ENCODE measurements at regions not wholly inside any gene's neighbourhood (a gene's known extent, or its start where the extent isn't known, plus 50 kb on each side); places are given as distances from the start of the nearest gene placed in this dataset.

DNA sequence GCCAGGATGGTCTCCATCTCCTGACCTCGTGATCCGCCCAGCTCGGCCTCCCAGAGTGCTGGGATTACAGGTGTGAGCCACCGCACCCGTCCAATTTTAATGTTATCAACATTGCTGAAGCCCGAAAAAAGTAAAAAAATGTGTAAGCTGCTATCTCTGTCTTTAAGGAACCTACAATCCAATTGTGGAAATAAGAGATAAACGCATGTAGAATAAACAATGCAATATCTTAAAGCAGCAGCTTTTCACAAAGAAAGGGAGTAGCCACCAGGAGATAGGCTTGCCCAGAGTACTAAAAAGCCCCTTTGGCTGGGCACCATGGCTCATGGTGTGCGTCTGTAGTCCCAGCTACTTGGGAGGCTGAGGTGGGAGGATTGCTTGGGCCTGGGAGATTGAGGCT, 282.9 kb upstream of the LYZL1 start:
- H3K4me3 ChIP-seq (ENCODE audit: low read length): no peak overlapping the region
- TF ChIP-seq ZNF274 (IDR thresholded peaks at IDR 0.05; ENCODE audit: low read depth, low read length): no peak

DNA sequence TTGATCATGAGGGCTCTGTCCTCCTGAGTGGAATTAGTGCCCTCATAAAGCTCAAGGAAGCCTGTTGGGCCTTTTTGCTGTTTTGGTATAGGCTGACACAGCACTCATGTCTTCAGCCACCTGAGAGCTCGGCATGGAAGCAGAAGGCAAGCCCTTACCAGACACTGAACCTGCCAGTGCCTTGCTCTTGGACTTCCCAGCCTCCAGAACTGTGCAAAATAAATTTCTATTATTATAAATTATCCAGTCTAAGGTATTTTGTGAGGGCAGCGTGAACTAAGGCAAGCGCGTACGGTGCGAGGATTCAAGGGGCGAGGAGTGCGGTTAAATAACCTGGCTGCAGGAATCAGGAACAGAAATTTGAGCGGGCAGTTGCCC, 281.5 kb upstream of the LYZL1 start:
- TF ChIP-seq ZNF274 (IDR thresholded peaks at IDR 0.05; ENCODE audit: low read depth, low read length): no peak
- H3K4me3 ChIP-seq (ENCODE audit: low read length): no peak overlapping the region

- TF ChIP-seq ZNF274 (IDR thresholded peaks at IDR 0.05; ENCODE audit: low read depth, low read length): no peak
- no peak overlapping the region for H3K4me3 ChIP-seq (ENCODE audit: low read length)
Observed at GRCh38 chr10:29007748-29008610, 280.9 kb upstream of the LYZL1 start.

DNA sequence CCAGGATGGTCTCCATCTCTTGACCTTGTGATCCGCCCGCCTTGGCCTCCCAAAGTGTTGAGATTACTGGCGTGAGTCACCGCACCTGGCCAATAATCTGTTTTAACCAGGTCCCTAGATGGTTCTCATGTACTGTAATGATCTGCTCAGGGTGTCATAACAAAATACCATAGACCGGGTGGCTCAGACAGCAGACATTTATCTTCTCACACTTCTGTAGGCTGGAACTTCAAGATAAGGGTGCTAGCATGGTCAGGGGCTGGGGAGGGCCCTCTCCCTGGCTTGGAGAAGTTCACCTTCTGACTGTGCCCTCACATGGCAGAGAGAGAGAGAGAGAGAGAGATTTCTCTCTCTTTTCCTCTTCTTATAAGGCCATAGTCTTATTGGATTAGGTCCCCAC, 279.4 kb upstream of the LYZL1 start:
- H3K4me3 ChIP-seq (ENCODE audit: low read length): no peak overlapping the region
- no peak for TF ChIP-seq ZNF274 (IDR thresholded peaks at IDR 0.05; ENCODE audit: low read depth, low read length)

GRCh38 chr10:29011516-29011915, 277.4 kb upstream of the LYZL1 start:
- H3K4me3 ChIP-seq (ENCODE audit: low read length): no peak overlapping the region
- no peak for TF ChIP-seq ZNF274 (IDR thresholded peaks at IDR 0.05; ENCODE audit: low read depth, low read length)

DNA sequence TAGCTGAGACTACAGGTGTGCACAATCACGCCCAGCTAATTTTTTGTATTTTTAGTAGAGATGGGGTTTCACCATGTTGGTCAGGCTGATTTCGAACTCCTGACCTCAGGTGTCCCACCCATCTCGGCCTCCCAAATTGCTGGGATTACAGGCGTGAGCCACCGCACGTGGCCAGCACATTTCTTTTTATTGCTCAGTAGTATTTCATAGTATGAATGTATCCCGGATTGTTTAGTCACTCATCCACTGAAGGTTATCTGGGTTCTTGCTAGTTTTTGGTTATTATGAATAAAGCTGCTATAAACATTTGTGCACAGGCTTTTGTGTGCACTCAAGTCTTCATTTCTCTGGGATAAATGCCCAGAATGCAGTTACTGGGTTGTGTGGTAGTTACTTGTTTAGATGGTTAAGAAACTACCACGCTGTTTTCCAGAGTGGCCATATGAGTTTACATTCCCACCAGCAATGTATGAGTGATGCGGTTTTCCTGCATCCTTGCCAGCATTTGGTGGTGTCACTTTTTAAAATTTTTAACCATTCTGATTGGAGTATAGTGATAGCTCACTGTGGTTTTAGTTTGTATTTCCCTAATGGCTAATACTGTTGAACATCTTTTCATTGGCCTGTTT, 275.8 kb upstream of the LYZL1 start:
- TF ChIP-seq ZNF274 (IDR thresholded peaks at IDR 0.05; ENCODE audit: low read depth, low read length): no peak
- no peak overlapping the region for H3K4me3 ChIP-seq (ENCODE audit: low read length)

- no peak for TF ChIP-seq ZNF274 (IDR thresholded peaks at IDR 0.05; ENCODE audit: low read depth, low read length)
Observed at GRCh38 chr10:29021591-29021990, 267.3 kb upstream of the LYZL1 start.

GRCh38 chr10:29022513-29022912, 266.4 kb upstream of the LYZL1 start:
- no peak for TF ChIP-seq ZNF274 (IDR thresholded peaks at IDR 0.05; ENCODE audit: low read depth, low read length)
- H3K4me3 ChIP-seq (ENCODE audit: low read length): no peak overlapping the region

More at GRCh38 chr10:29021591-29021990, 267.3 kb upstream of the LYZL1 start:
- H3K4me3 ChIP-seq (ENCODE audit: low read length): no peak overlapping the region

DNA sequence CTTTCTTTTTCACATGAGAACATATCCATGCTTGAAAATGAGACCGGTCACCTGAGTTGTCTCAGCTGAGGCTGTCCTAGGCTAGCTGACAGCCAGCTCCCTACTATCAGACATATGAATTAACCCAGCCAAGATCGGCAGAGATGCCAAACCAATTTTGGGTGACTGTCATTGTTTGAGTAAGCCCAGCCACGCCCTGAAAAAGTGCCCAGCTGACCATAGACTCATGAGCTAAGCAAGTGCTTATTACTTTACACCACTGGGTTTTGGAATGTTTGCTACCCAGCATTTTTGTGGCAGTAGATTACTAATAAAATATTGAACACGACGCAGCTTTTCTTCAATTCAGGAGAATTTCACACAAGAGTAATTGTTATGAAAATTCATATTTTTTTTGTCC, 265.2 kb upstream of the LYZL1 start:
- no peak overlapping the region for H3K4me3 ChIP-seq (ENCODE audit: low read length)
- TF ChIP-seq ZNF274 (IDR thresholded peaks at IDR 0.05; ENCODE audit: low read depth, low read length): no peak

- no peak overlapping the region for H3K4me3 ChIP-seq (ENCODE audit: low read length)
- no peak for TF ChIP-seq ZNF274 (IDR thresholded peaks at IDR 0.05; ENCODE audit: low read depth, low read length)
Observed at GRCh38 chr10:29026065-29026797, 262.6 kb upstream of the LYZL1 start.

DNA sequence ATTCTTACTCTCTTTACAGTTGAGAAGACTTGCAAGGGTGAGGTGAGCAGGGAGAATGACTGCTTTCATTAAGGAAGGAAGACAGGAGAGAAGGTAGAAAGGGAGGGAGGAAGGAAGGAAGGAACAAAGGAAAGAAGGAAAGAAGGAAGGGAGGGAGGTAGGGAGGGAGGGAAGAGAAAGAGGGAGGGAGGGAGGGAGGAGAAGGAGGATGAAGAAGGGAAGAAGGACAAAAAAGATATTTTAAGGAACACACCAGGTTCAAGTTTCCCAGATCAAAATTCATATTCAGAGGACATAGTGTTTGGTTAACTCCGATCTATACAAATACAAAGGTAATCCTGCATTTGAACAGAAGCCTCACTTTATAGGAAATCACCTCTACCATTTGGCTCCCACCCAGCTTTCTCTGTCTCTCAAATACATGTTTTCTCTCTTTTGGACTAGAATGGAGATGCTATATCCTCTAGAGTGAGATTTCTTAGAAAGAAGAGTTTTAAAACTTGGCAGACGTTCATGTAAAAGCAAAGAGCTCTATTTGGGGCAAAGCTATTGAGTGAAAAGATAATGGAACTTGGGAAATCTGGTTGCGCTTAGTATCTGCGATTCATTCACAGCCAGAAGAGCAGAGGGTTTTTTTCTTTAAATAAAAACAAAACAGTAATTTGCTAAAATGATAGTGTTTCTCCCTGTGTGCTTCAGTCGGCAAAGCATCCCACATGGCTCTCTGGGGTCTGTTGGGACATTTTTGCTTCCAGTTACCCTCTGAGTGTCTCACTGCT, 261.9 kb upstream of the LYZL1 start:
- no peak for TF ChIP-seq ZNF274 (IDR thresholded peaks at IDR 0.05; ENCODE audit: low read depth, low read length)
- no peak overlapping the region for H3K4me3 ChIP-seq (ENCODE audit: low read length)

- no peak overlapping the region for H3K4me3 ChIP-seq (ENCODE audit: low read length)
- no peak for TF ChIP-seq ZNF274 (IDR thresholded peaks at IDR 0.05; ENCODE audit: low read depth, low read length)
Observed at GRCh38 chr10:29028486-29028885, 260.4 kb upstream of the LYZL1 start.

DNA sequence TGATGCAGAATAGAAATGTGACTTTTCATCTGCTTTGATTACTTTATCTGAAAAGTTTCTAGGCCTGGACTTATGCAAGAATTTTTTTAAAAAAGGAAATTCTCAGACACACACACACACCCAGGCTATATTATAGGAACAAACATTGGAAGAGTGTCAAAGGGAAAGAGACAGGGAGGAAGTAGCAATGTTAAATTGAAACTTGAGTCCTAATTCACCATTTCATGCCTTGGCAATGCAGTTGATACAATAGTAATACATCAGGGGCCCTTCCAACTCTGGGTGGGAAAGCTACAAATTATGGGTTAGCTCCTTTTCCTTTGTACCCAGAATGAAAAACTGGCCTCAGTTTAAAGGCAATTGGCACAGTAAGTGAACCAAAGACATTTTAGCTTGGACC, 258.0 kb upstream of the LYZL1 start:
- TF ChIP-seq ZNF274 (IDR thresholded peaks at IDR 0.05; ENCODE audit: low read depth, low read length): no peak
- no peak overlapping the region for H3K4me3 ChIP-seq (ENCODE audit: low read length)

- no peak for TF ChIP-seq ZNF274 (IDR thresholded peaks at IDR 0.05; ENCODE audit: low read depth, low read length)
- no peak overlapping the region for H3K4me3 ChIP-seq (ENCODE audit: low read length)
Observed at GRCh38 chr10:29032169-29032568, 256.7 kb upstream of the LYZL1 start.
